Stimulated activated naive CD8-positive, alpha-beta T cell treated with anti-CD3 and anti-CD28 coated beads, Interleukin-15, amount 100 ng/mL, for 72 hours (primary cell): ENCODE measurements at regions not wholly inside any gene's neighbourhood (a gene's known extent, or its start where the extent isn't known, plus 50 kb on each side); places are given as distances from the start of the nearest gene placed in this dataset.

ENCODE experiments used
- ATAC-seq: fragments of 150-1000 bp; cut with Tn5 transposase; 2 replicates; pipeline ENCODE4 v1.10.0; 2021; ENCODE audit warnings: mild to moderate bottlenecking, moderate library complexity
- DNase-seq, 2 donors: peaks; one replicate each; pipeline ENCODE4 v3.0.0; 2021 to 2022
- H3K27ac Mint-ChIP-seq, 2 donors: one replicate each; pipeline ENCODE4 v1.8.0; 2022; ENCODE audit warnings: mild to moderate bottlenecking in 2 of 2, mixed read lengths in 2 of 2, moderate library complexity in 2 of 2
- H3K27me3 Mint-ChIP-seq: one replicate; pipeline ENCODE4 v1.8.0; 2022; ENCODE audit warnings: mixed read lengths
- H3K4me1 Mint-ChIP-seq: one replicate; pipeline ENCODE4 v1.8.0; 2022; ENCODE audit warnings: mild to moderate bottlenecking, mixed read lengths
- H3K4me3 Mint-ChIP-seq, 2 donors: one replicate each; pipeline ENCODE4 v1.8.0; 2022; ENCODE audit warnings: mild to moderate bottlenecking in 2 of 2, mixed read lengths in 2 of 2, moderate library complexity in 1 of 2
- H3K9me3 Mint-ChIP-seq, 2 donors: one replicate each; pipeline ENCODE4 v1.8.0; 2022; ENCODE audit warnings: mixed read lengths in 2 of 2

GRCh38 chr11:28730889-28731288 lies 622.7 kb downstream of the METTL15 start:
- DNase-seq (no peak), ATAC-seq (no peak)
- H3K9me3 Mint-ChIP-seq: peaks cover 16 to 30% of the 10 kb centered on the region in 2 donors
- no peak overlapping the region for H3K27ac Mint-ChIP-seq
- H3K4me1 Mint-ChIP-seq: no peaks in the 10 kb centered on the region
- no peaks in the 10 kb centered on the region for H3K27me3 Mint-ChIP-seq
- no peak overlapping the region for H3K4me3 Mint-ChIP-seq

DNA sequence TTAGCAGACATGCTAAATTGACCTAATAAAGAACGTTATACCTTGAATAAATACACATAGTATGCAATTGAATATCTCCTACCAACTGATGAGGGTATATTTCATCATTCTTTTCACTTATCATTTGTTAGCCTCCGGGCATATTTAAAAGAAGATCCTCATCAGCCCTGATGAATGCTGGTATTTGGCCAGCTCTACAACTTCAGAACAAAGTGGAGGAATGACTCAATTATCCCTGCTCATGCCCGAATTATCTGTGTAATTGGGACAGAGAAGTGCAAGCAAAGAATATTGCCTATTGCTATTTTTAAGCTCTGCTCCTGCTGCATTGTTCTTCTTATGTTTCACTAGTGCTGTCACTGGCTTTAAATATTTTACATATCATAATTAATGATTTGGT lies 622.1 kb downstream of the METTL15 start:
- Mint-ChIP-seq H3K4me3 (no peak overlapping the region), H3K27ac (no peak overlapping the region), H3K27me3 (no peaks in the 10 kb centered on the region), H3K4me1 (no peaks in the 10 kb centered on the region), H3K9me3 (peaks cover 16 to 30% of the 10 kb centered on the region in 2 donors)
- DNase-seq (no peak), ATAC-seq (no peak)

DNA sequence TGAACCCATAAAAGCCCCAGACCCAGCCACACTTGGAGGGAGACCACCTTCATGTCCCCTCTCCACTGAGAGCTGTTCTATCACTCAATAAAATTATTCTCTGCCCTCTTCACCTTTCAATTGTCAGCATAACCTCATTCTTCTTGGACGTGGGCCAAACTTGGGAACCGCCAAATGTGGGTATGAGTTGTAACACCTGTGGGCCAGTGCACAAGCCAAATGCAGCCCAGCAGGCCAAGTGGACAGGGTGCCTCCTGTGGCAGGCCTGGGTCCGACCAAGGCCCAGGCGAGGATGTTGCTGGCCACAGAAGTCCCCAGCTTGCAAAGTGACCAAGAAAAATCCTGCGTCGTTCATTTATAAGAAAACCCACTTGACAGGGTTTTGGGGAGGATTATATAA lies 621.2 kb downstream of the METTL15 start:
- DNase-seq (no peak), ATAC-seq (no peak)
- Mint-ChIP-seq H3K9me3 (peaks cover 16 to 24% of the 10 kb centered on the region in 2 donors), H3K27ac (no peak overlapping the region), H3K4me3 (no peak overlapping the region), H3K27me3 (no peaks in the 10 kb centered on the region), H3K4me1 (no peaks in the 10 kb centered on the region)

DNA sequence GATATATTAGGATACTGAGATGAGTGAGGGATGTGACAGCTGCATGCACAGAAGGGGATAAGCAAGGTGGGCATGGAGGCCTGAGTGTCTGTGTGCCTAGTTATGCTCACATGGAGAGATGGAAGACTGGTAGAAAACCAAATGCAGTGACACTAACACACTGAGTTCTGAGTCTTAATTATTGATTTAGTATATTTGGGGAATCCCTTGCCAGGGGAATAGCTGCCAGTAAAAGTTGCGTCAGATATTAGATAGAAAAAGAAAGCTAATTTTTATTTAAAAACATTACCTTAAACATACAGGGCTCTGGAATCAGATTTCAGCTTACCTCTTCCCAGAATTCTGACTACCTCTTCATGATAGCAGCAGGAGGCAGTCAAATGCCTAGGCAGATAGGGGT lies 620.5 kb downstream of the METTL15 start:
- no peak overlapping the region for H3K4me3 Mint-ChIP-seq
- no peak overlapping the region for H3K27ac Mint-ChIP-seq
- no peaks in the 10 kb centered on the region for H3K4me1 Mint-ChIP-seq
- ATAC-seq (no peak), DNase-seq (no peak)
- H3K9me3 Mint-ChIP-seq: peaks cover 9 to 18% of the 10 kb centered on the region in 2 donors
- H3K27me3 Mint-ChIP-seq: no peaks in the 10 kb centered on the region

GRCh38 chr11:28727254-28727653 lies 619.1 kb downstream of the METTL15 start:
- Mint-ChIP-seq H3K9me3 (peaks cover 6% of the 10 kb centered on the region in 2 donors), H3K4me3 (no peak overlapping the region), H3K27ac (no peak overlapping the region), H3K27me3 (no peaks in the 10 kb centered on the region), H3K4me1 (no peaks in the 10 kb centered on the region)
- no peak for DNase-seq
- ATAC-seq: no peak

DNA sequence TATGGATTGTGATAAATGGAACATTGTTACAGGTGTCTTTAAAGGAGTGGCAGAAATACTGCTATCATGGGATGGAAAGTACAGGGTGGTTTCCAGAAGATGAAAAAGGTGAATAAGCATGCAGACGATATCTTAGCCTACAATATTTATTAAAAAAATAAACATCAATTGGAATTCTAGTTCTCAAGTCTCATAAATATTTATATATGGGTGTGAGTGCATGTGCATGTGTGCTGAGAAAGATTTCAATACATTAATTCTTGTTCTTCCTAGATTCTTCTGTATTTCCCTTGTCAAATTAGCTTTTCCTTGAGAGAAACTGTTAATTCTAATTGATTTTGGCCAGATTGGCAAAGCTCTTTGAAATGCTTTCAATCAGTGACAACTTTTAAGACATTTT lies 618.2 kb downstream of the METTL15 start:
- no peak for ATAC-seq
- Mint-ChIP-seq H3K27me3 (no peaks in the 10 kb centered on the region), H3K9me3 (peaks cover 5 to 6% of the 10 kb centered on the region in 2 donors), H3K4me3 (no peak overlapping the region), H3K4me1 (no peaks in the 10 kb centered on the region), H3K27ac (no peak overlapping the region)
- DNase-seq: no peak

- Mint-ChIP-seq H3K4me3 (no peak overlapping the region), H3K4me1 (no peaks in the 10 kb centered on the region), H3K9me3 (peaks cover 0 to 2% of the 10 kb centered on the region in 2 donors), H3K27ac (no peak overlapping the region), H3K27me3 (no peaks in the 10 kb centered on the region)
- no peak for DNase-seq
- no peak for ATAC-seq
Observed at GRCh38 chr11:28715726-28716125, 607.5 kb downstream of the METTL15 start.

DNA sequence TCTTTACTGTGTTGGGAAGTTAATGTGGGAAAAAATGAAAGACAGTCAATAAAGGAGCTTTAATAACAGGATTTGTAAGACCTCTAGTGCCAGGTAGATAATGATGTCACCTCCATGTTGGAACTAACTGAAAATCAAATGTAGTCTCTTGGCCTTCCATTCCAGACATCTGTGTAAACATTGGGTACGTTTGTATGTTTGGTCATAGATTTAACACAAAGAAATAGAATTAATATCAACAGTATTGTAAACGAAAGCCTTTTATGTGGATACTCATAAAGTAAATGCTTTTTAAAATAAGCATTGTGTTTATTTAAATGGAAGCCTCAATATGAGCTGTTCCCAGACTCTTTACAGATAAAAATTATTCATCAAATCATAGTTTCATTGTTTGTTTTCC lies 605.7 kb downstream of the METTL15 start:
- H3K9me3 Mint-ChIP-seq: peaks cover 0 to 8% of the 10 kb centered on the region in 2 donors
- no peak overlapping the region for H3K4me3 Mint-ChIP-seq
- no peaks in the 10 kb centered on the region for H3K27me3 Mint-ChIP-seq
- no peak for ATAC-seq
- H3K4me1 Mint-ChIP-seq: no peaks in the 10 kb centered on the region
- H3K27ac Mint-ChIP-seq: no peak overlapping the region
- DNase-seq: no peak

DNA sequence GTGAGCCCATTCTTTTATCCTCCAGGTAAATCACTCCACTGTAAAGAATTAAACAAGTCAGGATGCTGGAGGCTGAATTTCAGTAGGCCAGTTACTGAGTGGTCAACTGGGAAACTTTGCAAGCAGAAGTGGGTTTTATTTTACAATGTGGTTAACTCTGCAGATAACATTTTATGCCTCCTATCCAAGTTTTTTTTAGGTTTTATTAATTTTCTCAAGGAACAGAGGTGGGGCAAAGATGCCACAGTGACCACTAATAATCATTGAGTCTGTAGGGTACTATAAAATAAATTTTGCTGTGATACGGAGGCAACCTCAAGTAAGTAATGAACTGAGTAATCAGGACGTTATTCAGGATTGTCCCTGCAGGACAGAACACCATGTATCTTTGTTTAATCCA lies 599.9 kb downstream of the METTL15 start:
- no peaks in the 10 kb centered on the region for H3K4me1 Mint-ChIP-seq
- H3K4me3 Mint-ChIP-seq: no peak overlapping the region
- H3K27ac Mint-ChIP-seq: no peak overlapping the region
- no peak for ATAC-seq
- DNase-seq: no peak
- H3K27me3 Mint-ChIP-seq: no peaks in the 10 kb centered on the region
- peaks cover 0 to 17% of the 10 kb centered on the region in 2 donors for H3K9me3 Mint-ChIP-seq

GRCh38 chr11:28704801-28705200 lies 596.6 kb downstream of the METTL15 start:
- H3K9me3 Mint-ChIP-seq: peaks cover 0 to 9% of the 10 kb centered on the region in 2 donors
- H3K27me3 Mint-ChIP-seq: no peaks in the 10 kb centered on the region
- H3K4me1 Mint-ChIP-seq: no peaks in the 10 kb centered on the region
- no peak for DNase-seq
- ATAC-seq: no peak
- no peak overlapping the region for H3K27ac Mint-ChIP-seq
- H3K4me3 Mint-ChIP-seq: no peak overlapping the region

GRCh38 chr11:28703371-28703770 lies 595.2 kb downstream of the METTL15 start:
- ATAC-seq (no peak), DNase-seq (no peak)
- no peaks in the 10 kb centered on the region for H3K4me1 Mint-ChIP-seq
- no peak overlapping the region for H3K27ac Mint-ChIP-seq
- H3K9me3 Mint-ChIP-seq: peaks cover 0 to 9% of the 10 kb centered on the region in 2 donors
- no peak overlapping the region for H3K4me3 Mint-ChIP-seq
- H3K27me3 Mint-ChIP-seq: no peaks in the 10 kb centered on the region

GRCh38 chr11:28702871-28703270 lies 594.7 kb downstream of the METTL15 start:
- Mint-ChIP-seq H3K27ac (no peak overlapping the region), H3K9me3 (peaks cover 0 to 9% of the 10 kb centered on the region in 2 donors)

DNA sequence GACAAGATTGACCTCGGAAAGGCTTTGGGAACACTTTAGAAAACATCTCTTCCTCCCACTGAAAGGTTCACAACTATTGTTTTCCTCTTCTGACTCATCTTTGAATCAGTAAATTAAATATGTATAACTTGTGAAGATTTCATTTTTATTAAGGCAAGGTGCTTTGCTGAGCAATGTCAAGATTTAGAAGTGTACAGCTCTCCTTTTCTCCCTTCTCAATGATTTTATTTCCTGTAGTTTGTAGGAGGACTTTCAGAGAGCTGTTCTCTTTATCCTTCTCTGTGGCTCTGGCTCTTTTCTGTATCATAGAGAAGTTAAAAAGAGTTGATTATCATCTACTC lies 594.2 kb downstream of the METTL15 start:
- no peak overlapping the region for H3K27ac Mint-ChIP-seq
- H3K4me3 Mint-ChIP-seq: no peak overlapping the region
- no peaks in the 10 kb centered on the region for H3K27me3 Mint-ChIP-seq
- no peak for ATAC-seq
- H3K9me3 Mint-ChIP-seq: peaks cover 0 to 9% of the 10 kb centered on the region in 2 donors
- H3K4me1 Mint-ChIP-seq: no peaks in the 10 kb centered on the region
- DNase-seq: no peak

More at GRCh38 chr11:28702871-28703270, 594.7 kb downstream of the METTL15 start:
- Mint-ChIP-seq H3K4me1 (no peaks in the 10 kb centered on the region), H3K27me3 (no peaks in the 10 kb centered on the region), H3K4me3 (no peak overlapping the region)
- DNase-seq: no peak
- no peak for ATAC-seq

DNA sequence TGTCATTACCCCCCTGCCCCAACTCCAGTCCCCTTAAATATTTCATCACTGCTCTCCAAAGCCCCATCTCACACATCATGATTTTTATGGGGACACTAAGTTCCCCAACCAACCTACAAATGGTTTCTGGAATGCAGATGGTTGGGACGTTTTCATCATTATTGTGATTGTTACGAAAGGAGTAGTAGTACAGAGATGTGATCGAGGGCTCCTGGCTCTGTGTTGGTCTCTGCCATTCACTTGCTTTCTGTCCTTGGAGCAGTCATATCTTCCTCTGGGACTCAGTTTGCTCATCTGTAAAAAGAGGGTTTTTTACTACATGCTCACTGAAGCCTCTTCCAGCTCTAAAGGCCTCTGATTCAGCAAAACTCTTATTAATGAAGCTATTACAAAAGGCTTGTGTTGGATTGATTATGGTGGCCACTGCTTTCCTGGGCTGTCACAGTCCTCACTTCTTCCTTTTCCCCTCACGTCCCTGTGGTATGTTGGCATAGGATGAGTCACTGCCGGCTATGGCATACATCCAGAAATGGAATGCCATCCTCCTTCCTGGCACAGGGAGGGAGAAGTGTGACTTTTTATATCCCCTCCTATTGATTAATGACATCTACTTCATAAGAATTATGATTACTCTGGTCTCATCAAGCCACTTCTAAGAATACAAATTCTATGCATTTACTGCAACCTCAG lies 593.7 kb downstream of the METTL15 start:
- Mint-ChIP-seq H3K27ac (no peak overlapping the region), H3K9me3 (peaks cover 0 to 9% of the 10 kb centered on the region in 2 donors), H3K4me3 (no peak overlapping the region), H3K27me3 (no peaks in the 10 kb centered on the region), H3K4me1 (no peaks in the 10 kb centered on the region)
- no peak for DNase-seq
- ATAC-seq: no peak

DNA sequence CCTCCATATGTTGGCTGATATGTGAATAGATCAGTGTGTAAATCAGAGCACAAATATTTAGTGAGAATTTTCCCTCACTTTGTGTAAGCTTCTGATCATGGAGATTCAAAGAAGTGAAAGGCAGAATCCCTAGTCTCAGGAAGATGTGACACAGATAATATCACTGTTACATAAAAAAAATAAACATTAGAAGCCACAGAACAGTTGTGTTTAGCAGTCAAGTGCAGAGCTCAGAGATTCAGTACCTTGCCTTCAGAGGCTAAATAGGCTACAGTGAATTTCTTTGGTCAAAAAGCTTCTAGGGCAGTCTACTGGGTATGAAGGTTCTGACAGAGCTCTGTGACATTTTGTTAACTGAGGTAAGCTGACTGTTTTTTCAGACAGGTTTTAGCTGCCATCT lies 591.5 kb downstream of the METTL15 start:
- no peak for ATAC-seq
- H3K27me3 Mint-ChIP-seq: no peaks in the 10 kb centered on the region
- H3K27ac Mint-ChIP-seq: no peak overlapping the region
- H3K4me3 Mint-ChIP-seq: no peak overlapping the region
- no peak for DNase-seq
- no peaks in the 10 kb centered on the region for H3K4me1 Mint-ChIP-seq
- H3K9me3 Mint-ChIP-seq: peaks cover 0 to 5% of the 10 kb centered on the region in 2 donors

DNA sequence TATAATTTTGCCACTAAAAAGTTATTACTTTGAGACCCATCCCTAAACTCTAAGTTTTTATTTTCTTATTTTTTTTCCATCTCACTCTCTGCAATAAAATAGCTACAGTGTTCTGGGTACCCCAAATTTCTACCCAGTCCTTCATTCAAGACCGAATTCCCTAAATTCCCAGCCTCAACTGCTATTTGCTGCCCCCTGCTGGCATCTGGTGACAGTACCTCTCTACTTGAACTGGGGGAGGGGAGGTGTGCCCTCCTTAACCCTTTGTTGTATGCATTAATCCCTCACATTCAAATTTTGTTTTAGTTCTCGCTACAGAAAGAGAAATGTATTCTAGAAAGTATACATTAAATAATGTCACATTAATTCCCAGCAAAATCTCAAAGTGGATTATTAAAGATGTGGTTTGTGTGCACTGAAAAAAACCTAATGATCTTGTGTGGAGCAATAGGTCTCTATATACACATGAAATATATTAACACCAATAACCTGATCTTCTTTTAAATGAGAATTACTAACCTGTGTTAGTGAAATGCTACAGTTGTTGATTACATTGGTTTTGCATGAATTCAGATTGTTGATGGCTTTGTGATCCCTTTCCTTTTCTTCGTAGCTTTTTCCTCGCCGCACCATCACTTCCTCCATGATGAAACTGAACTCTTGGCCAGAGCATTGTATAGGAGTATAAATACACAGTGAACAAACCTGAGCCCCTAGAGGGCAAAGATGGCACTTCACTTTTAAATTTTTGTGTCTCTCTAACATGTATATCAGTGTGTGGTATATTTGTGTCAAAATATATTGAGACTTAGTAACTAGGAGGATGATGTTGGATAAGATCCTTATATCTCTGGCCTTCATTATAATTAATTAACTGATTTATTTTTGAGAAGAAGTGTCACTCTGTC lies 590.0 kb downstream of the METTL15 start:
- Mint-ChIP-seq H3K27me3 (no peaks in the 10 kb centered on the region), H3K4me1 (no peaks in the 10 kb centered on the region), H3K9me3 (no peaks in the 10 kb centered on the region), H3K4me3 (no peak overlapping the region), H3K27ac (no peak overlapping the region)
- DNase-seq (no peak), ATAC-seq (no peak)
